ENCODE measurements at regions not wholly inside any gene's neighbourhood (a gene's known extent, or its start where the extent isn't known, plus 50 kb on each side); places are given as distances from the start of the nearest gene placed in this dataset.

GRCh38 chr2:8149007-8149405 lies 532.9 kb upstream of the ID2 start:
- Histone ChIP-seq H3K4me3 (ENCODE audit: low read length in 3 of 3) (no peak overlapping the region), H3K27ac (ENCODE audit: low read depth, low read length) (no peak overlapping the region), H3K9ac (ENCODE audit: low read depth in 1 of 3, low read length in 3 of 3) (no peak overlapping the region), H3K27me3 (ENCODE audit: control insufficient read depth in 3 of 3, insufficient read depth in 3 of 3, low read length in 3 of 3) (no peaks in the 10 kb centered on the region), H3K9me3 (ENCODE audit: control insufficient read depth in 3 of 3, low read length in 3 of 3) (no peaks in the 10 kb centered on the region), H3K4me1 (ENCODE audit: control insufficient read depth in 3 of 3, insufficient read depth in 3 of 3, low read length in 3 of 3) (peaks cover 9 to 10% (median 10%) of the 10 kb centered on the region in 3 donors), H3K36me3 (ENCODE audit: control insufficient read depth in 3 of 3, insufficient read depth in 3 of 3, low read length in 3 of 3) (no peaks in the 10 kb centered on the region)

- H3K27ac ChIP-seq (ENCODE audit: low read depth, low read length): no peak overlapping the region
Measured at GRCh38 chr2:8149985-8150539, 531.8 kb upstream of the ID2 start.

GRCh38 chr2:8151888-8152287 lies 530.0 kb upstream of the ID2 start:
- Histone ChIP-seq H3K27ac (ENCODE audit: low read depth, low read length) (no peak overlapping the region), H3K4me1 (ENCODE audit: control insufficient read depth in 3 of 3, insufficient read depth in 3 of 3, low read length in 3 of 3) (no peaks in the 10 kb centered on the region), H3K27me3 (ENCODE audit: control insufficient read depth in 3 of 3, insufficient read depth in 3 of 3, low read length in 3 of 3) (no peaks in the 10 kb centered on the region), H3K4me3 (ENCODE audit: low read length in 3 of 3) (no peak overlapping the region), H3K36me3 (ENCODE audit: control insufficient read depth in 3 of 3, insufficient read depth in 3 of 3, low read length in 3 of 3) (no peaks in the 10 kb centered on the region), H3K9me3 (ENCODE audit: control insufficient read depth in 3 of 3, low read length in 3 of 3) (no peaks in the 10 kb centered on the region), H3K9ac (ENCODE audit: low read depth in 1 of 3, low read length in 3 of 3) (no peak overlapping the region)

More at GRCh38 chr2:8149985-8150539, 531.8 kb upstream of the ID2 start:
- H3K9me3 ChIP-seq (ENCODE audit: control insufficient read depth in 3 of 3, low read length in 3 of 3): no peaks in the 10 kb centered on the region
- no peaks in the 10 kb centered on the region for H3K36me3 ChIP-seq (ENCODE audit: control insufficient read depth in 3 of 3, insufficient read depth in 3 of 3, low read length in 3 of 3)
- no peak overlapping the region for H3K4me3 ChIP-seq (ENCODE audit: low read length in 3 of 3)
- no peak overlapping the region for H3K9ac ChIP-seq (ENCODE audit: low read depth in 1 of 3, low read length in 3 of 3)
- H3K4me1 ChIP-seq (ENCODE audit: control insufficient read depth in 3 of 3, insufficient read depth in 3 of 3, low read length in 3 of 3): peaks cover 9 to 10% (median 10%) of the 10 kb centered on the region in 3 donors
- H3K27me3 ChIP-seq (ENCODE audit: control insufficient read depth in 3 of 3, insufficient read depth in 3 of 3, low read length in 3 of 3): no peaks in the 10 kb centered on the region

DNA sequence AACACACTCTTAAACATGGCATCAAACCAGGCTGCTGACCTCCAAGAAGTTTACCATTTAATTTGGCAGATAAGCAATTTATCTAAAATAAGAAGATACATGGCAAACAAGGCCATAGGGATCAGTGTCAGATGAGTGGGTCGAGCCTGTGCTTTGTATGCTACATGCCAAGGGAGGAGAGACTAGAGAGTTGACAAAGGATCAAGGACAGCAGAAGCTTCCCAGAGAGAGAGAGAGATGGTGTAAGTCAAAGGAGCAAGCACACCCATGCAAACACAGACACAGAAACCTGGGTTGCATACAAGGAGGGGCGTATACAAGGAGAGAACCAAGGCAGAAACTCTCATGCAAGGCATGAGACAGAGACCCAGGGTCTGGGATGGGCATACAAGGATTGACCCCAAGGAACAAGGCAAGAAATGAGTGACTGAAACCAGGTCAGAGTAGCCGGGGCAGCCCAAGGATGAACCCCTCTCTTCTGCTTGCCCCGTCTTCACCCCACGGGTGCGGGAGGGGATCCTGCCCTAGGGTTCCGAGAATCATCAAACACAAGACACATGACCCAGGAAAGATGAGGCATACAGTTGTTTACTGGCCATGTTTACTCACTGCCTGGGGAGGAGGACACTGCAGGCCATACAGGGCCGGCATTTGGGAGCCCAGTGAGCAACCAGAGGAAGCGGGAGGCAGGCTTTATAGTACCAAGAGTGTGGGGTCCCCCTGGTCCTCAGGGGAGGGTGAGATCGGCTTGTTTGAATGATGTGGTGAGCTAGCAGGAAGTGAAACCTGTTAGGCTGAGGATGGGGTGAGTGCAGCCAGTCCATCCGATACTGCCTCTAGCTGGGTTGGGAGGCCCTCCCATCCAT lies 529.2 kb upstream of the ID2 start:
- H3K27me3 ChIP-seq (ENCODE audit: control insufficient read depth in 3 of 3, insufficient read depth in 3 of 3, low read length in 3 of 3): no peaks in the 10 kb centered on the region

GRCh38 chr2:8153258-8153718 lies 528.6 kb upstream of the ID2 start:
- H3K9ac ChIP-seq (ENCODE audit: low read depth in 1 of 3, low read length in 3 of 3): no peak overlapping the region

More for the DNA sequence above, 529.2 kb upstream of the ID2 start:
- no peaks in the 10 kb centered on the region for H3K36me3 ChIP-seq (ENCODE audit: control insufficient read depth in 3 of 3, insufficient read depth in 3 of 3, low read length in 3 of 3)
- H3K9ac ChIP-seq (ENCODE audit: low read depth in 1 of 3, low read length in 3 of 3): no peak overlapping the region
- H3K4me3 ChIP-seq (ENCODE audit: low read length in 3 of 3): no peak overlapping the region
- no peaks in the 10 kb centered on the region for H3K4me1 ChIP-seq (ENCODE audit: control insufficient read depth in 3 of 3, insufficient read depth in 3 of 3, low read length in 3 of 3)
- H3K27ac ChIP-seq (ENCODE audit: low read depth, low read length): no peak overlapping the region
- no peaks in the 10 kb centered on the region for H3K9me3 ChIP-seq (ENCODE audit: control insufficient read depth in 3 of 3, low read length in 3 of 3)

GRCh38 chr2:8154270-8154669 lies 527.6 kb upstream of the ID2 start:
- Histone ChIP-seq H3K36me3 (ENCODE audit: control insufficient read depth in 3 of 3, insufficient read depth in 3 of 3, low read length in 3 of 3) (no peaks in the 10 kb centered on the region), H3K9me3 (ENCODE audit: control insufficient read depth in 3 of 3, low read length in 3 of 3) (no peaks in the 10 kb centered on the region), H3K4me1 (ENCODE audit: control insufficient read depth in 3 of 3, insufficient read depth in 3 of 3, low read length in 3 of 3) (no peaks in the 10 kb centered on the region), H3K27ac (ENCODE audit: low read depth, low read length) (no peak overlapping the region), H3K4me3 (ENCODE audit: low read length in 3 of 3) (no peak overlapping the region), H3K9ac (ENCODE audit: low read depth in 1 of 3, low read length in 3 of 3) (no peak overlapping the region), H3K27me3 (ENCODE audit: control insufficient read depth in 3 of 3, insufficient read depth in 3 of 3, low read length in 3 of 3) (no peaks in the 10 kb centered on the region)

More at GRCh38 chr2:8153258-8153718, 528.6 kb upstream of the ID2 start:
- no peak overlapping the region for H3K4me3 ChIP-seq (ENCODE audit: low read length in 3 of 3)
- H3K27me3 ChIP-seq (ENCODE audit: control insufficient read depth in 3 of 3, insufficient read depth in 3 of 3, low read length in 3 of 3): no peaks in the 10 kb centered on the region
- H3K4me1 ChIP-seq (ENCODE audit: control insufficient read depth in 3 of 3, insufficient read depth in 3 of 3, low read length in 3 of 3): no peaks in the 10 kb centered on the region
- no peak overlapping the region for H3K27ac ChIP-seq (ENCODE audit: low read depth, low read length)
- no peaks in the 10 kb centered on the region for H3K9me3 ChIP-seq (ENCODE audit: control insufficient read depth in 3 of 3, low read length in 3 of 3)
- no peaks in the 10 kb centered on the region for H3K36me3 ChIP-seq (ENCODE audit: control insufficient read depth in 3 of 3, insufficient read depth in 3 of 3, low read length in 3 of 3)

DNA sequence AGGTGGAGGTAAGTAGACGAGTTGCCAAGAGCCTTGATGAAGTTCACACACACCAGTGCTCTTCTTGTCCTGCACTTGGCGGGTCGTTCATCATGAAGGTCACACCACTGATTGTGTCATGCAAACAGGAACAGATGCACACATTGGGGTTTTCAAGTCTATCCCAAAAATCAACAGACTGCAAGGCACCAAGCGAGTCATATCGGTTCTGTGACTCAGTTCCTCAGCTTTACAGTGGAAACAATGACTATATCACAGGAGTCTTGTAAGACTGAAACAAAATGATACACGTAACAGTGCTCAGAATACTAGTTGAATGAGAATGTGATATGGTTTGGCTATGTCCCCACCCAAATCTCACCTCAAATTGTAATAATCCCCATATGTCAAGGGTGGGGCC lies 526.9 kb upstream of the ID2 start:
- Histone ChIP-seq H3K4me3 (ENCODE audit: low read length in 3 of 3) (no peak overlapping the region), H3K27me3 (ENCODE audit: control insufficient read depth in 3 of 3, insufficient read depth in 3 of 3, low read length in 3 of 3) (no peaks in the 10 kb centered on the region), H3K36me3 (ENCODE audit: control insufficient read depth in 3 of 3, insufficient read depth in 3 of 3, low read length in 3 of 3) (no peaks in the 10 kb centered on the region), H3K27ac (ENCODE audit: low read depth, low read length) (no peak overlapping the region), H3K9ac (ENCODE audit: low read depth in 1 of 3, low read length in 3 of 3) (no peak overlapping the region), H3K4me1 (ENCODE audit: control insufficient read depth in 3 of 3, insufficient read depth in 3 of 3, low read length in 3 of 3) (no peaks in the 10 kb centered on the region), H3K9me3 (ENCODE audit: control insufficient read depth in 3 of 3, low read length in 3 of 3) (no peaks in the 10 kb centered on the region)

DNA sequence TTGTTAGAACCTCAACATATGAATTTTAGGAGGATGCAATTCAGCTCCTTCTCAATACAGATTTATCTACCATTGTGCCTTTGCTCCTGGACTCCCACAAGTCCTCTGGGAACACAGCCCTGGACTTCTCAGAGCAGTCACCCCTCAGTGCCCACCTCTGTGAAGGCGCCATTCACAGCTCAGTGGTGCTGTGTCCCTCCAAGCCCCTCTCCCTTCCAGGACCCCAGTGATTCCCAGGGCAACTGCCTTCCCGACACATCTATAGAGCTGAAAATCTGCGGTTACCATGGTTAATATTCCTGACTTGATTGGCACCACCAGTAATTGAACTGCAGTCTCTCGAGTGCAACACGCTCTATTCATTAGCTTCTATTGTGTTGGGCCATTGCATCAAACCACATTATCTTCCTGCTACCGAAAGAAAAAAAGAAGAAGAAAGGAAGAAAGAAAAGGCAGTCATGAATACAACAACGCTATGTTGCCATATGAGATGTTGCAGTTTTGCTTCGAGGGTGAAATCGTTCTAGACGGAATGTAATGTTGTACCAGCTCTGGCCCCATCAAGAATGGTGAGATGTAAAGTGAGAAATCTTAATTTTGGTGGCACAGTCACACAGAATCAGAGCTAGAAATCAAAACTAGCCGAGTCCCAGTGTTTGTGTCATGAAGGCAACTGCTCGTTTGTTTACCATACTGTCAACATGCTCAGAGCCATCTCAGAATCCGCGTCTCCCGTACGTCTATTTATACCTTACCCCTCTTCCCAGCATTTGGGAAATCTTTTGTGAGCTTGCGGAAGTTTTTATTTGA lies 524.0 kb upstream of the ID2 start:
- Histone ChIP-seq H3K27ac (ENCODE audit: low read depth, low read length) (no peak overlapping the region), H3K27me3 (ENCODE audit: control insufficient read depth in 3 of 3, insufficient read depth in 3 of 3, low read length in 3 of 3) (no peaks in the 10 kb centered on the region), H3K4me3 (ENCODE audit: low read length in 3 of 3) (no peak overlapping the region), H3K4me1 (ENCODE audit: control insufficient read depth in 3 of 3, insufficient read depth in 3 of 3, low read length in 3 of 3) (no peaks in the 10 kb centered on the region), H3K36me3 (ENCODE audit: control insufficient read depth in 3 of 3, insufficient read depth in 3 of 3, low read length in 3 of 3) (no peaks in the 10 kb centered on the region), H3K9me3 (ENCODE audit: control insufficient read depth in 3 of 3, low read length in 3 of 3) (no peaks in the 10 kb centered on the region), H3K9ac (ENCODE audit: low read depth in 1 of 3, low read length in 3 of 3) (no peak overlapping the region)

DNA sequence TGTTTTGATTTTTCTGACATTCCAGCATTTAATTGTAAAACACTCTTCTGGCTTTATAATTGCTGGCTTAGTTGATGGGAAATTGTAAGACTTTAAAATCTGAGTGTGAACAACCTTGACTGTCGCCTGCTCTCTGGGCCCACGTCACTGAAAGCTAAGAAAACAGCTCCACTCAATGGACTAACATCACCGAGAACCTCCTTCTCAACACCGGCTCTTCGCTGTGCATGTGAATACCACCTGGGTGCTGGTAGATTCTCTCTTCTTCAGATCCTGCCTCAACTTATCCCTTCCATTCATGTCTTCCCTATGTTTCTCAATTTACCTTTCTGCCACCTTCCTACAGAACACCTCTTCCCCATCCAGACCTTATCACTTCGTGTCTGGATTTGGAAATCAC lies 523.1 kb upstream of the ID2 start:
- H3K9me3 ChIP-seq (ENCODE audit: control insufficient read depth in 3 of 3, low read length in 3 of 3): no peaks in the 10 kb centered on the region
- H3K9ac ChIP-seq (ENCODE audit: low read depth in 1 of 3, low read length in 3 of 3): no peak overlapping the region
- H3K4me3 ChIP-seq (ENCODE audit: low read length in 3 of 3): no peak overlapping the region
- H3K27ac ChIP-seq (ENCODE audit: low read depth, low read length): no peak overlapping the region
- H3K36me3 ChIP-seq (ENCODE audit: control insufficient read depth in 3 of 3, insufficient read depth in 3 of 3, low read length in 3 of 3): no peaks in the 10 kb centered on the region
- no peaks in the 10 kb centered on the region for H3K27me3 ChIP-seq (ENCODE audit: control insufficient read depth in 3 of 3, insufficient read depth in 3 of 3, low read length in 3 of 3)
- H3K4me1 ChIP-seq (ENCODE audit: control insufficient read depth in 3 of 3, insufficient read depth in 3 of 3, low read length in 3 of 3): no peaks in the 10 kb centered on the region
